Activated CD8-positive, alpha-beta T cell treated with anti-CD3 and anti-CD28 coated beads for 36 hours (primary cell): ENCODE measurements at regions not wholly inside any gene's neighbourhood (a gene's known extent, or its start where the extent isn't known, plus 50 kb on each side); places are given as distances from the start of the nearest gene placed in this dataset.
"Not testable (repeated sequence)": the region's sequence is repeated elsewhere in the genome, so short reads cannot be mapped to it uniquely, and the experiment has no call there.

Source experiments
- ATAC-seq: fragments of 200-7000 bp; cut with Tn5 transposase; one replicate; pipeline ENCODE4 v1.10.0; 2021; ENCODE audit warnings: mild to moderate bottlenecking, moderate library complexity
- CTCF ChIA-PET: fragments of 350-600 bp; sonication (Branson Sonifier 250); formaldehyde crosslinking; loops from one replicate; lab custom pipeline; 2021; ENCODE audit warnings: antibody characterized with exemption; lab: Charles Lee
- POLR2A ChIA-PET: fragments of 350-600 bp; sonication (Branson Sonifier 250); formaldehyde crosslinking; loops from one replicate; lab custom pipeline; 2021; ENCODE audit warnings: antibody characterized with exemption; lab: Charles Lee
- DNase-seq: peaks from one replicate; pipeline ENCODE4 v3.0.0-alpha.2; 2020
- H3K27ac Mint-ChIP-seq: one replicate; pipeline ENCODE4 v1.8.0; 2021; ENCODE audit warnings: mild to moderate bottlenecking, mixed read lengths
- H3K27me3 Mint-ChIP-seq: one replicate; pipeline ENCODE4 v1.8.0; 2021; ENCODE audit warnings: mixed read lengths
- H3K36me3 Mint-ChIP-seq: one replicate; pipeline ENCODE4 v1.8.0; 2021; ENCODE audit warnings: low read depth, mixed read lengths
- H3K4me1 Mint-ChIP-seq: one replicate; pipeline ENCODE4 v1.8.0; 2021; ENCODE audit warnings: low read depth, mixed read lengths
- H3K4me3 Mint-ChIP-seq: one replicate; pipeline ENCODE4 v1.8.0; 2021; ENCODE audit warnings: mild to moderate bottlenecking, moderate library complexity, mixed read lengths
- H3K9me3 Mint-ChIP-seq: one replicate; pipeline ENCODE4 v1.8.0; 2021; ENCODE audit warnings: mixed read lengths
- CTCF ChIP-seq: fragments of 200-600 bp; IDR thresholded peaks from one replicate; pipeline ENCODE4 v1.8.0; 2022; ENCODE audit warnings: antibody characterized with exemption, mild to moderate bottlenecking
- intact Hi-C: fragments of 100-400 bp; cut with micrococcal nuclease; formaldehyde crosslinking; loops from one replicate; pipeline ENCODE4 v1.10.0; 2022

GRCh38 chr12:73632191-73632590 is 905.4 kb upstream of the ATXN7L3B start:
- DNase-seq: no peak
- H3K4me3 Mint-ChIP-seq: no peak overlapping the region
- intact Hi-C loops: no loop called here
- no peak for ATAC-seq
- H3K9me3 Mint-ChIP-seq: peaks cover 9% of the 10 kb centered on the region
- CTCF ChIA-PET: no interaction called here
- no peaks in the 10 kb centered on the region for H3K4me1 Mint-ChIP-seq
- POLR2A ChIA-PET: no interaction called here
- H3K36me3 Mint-ChIP-seq: no peaks in the 10 kb centered on the region
- H3K27ac Mint-ChIP-seq: no peak overlapping the region
- no peaks in the 10 kb centered on the region for H3K27me3 Mint-ChIP-seq
- no peak for TF ChIP-seq CTCF

- ChIA-PET CTCF (no interaction called here), POLR2A (no interaction called here)
- ATAC-seq (no peak), DNase-seq (no peak)
- Mint-ChIP-seq H3K36me3 (no peaks in the 10 kb centered on the region), H3K27me3 (no peaks in the 10 kb centered on the region), H3K4me3 (no peak overlapping the region), H3K9me3 (peaks cover 9% of the 10 kb centered on the region), H3K27ac (no peak overlapping the region), H3K4me1 (no peaks in the 10 kb centered on the region)
- intact Hi-C loops: no loop called here
- TF ChIP-seq CTCF: no peak
Measured at GRCh38 chr12:73632661-73633060, 905.0 kb upstream of the ATXN7L3B start.

GRCh38 chr12:73639397-73639796 is 898.2 kb upstream of the ATXN7L3B start:
- DNase-seq, POLR2A ChIA-PET, H3K36me3 Mint-ChIP-seq, ATAC-seq, CTCF ChIA-PET, H3K27me3 Mint-ChIP-seq, H3K9me3 Mint-ChIP-seq, H3K4me3 Mint-ChIP-seq, H3K27ac Mint-ChIP-seq, intact Hi-C loops, H3K4me1 Mint-ChIP-seq: not testable (repeated sequence)

DNA sequence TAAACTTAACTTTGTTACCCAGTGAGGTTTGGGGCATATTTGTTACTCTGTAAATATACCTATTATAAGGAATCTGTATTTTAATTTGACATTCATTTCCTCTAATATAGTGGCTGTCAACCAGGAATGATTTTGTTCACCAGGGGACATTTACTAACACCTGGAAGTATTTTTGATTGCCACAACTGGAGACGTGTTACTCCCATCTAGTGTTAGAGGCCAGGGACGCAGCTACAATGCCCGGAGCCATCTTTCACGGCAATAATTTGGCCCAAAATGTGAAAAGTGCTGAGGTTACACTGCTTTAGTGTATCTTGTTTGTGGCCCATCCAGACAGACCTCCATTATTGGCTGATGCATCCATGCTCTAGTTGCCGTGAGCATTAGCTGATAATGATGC is 881.3 kb upstream of the ATXN7L3B start:
- Mint-ChIP-seq H3K9me3 (peaks cover 8% of the 10 kb centered on the region), H3K36me3 (no peaks in the 10 kb centered on the region), H3K4me3 (no peak overlapping the region), H3K4me1 (no peaks in the 10 kb centered on the region), H3K27me3 (no peaks in the 10 kb centered on the region), H3K27ac (no peak overlapping the region)
- ChIA-PET POLR2A (no interaction called here), CTCF (no interaction called here)
- intact Hi-C loops: no loop called here
- TF ChIP-seq CTCF: no peak
- DNase-seq (no peak), ATAC-seq (no peak)

DNA sequence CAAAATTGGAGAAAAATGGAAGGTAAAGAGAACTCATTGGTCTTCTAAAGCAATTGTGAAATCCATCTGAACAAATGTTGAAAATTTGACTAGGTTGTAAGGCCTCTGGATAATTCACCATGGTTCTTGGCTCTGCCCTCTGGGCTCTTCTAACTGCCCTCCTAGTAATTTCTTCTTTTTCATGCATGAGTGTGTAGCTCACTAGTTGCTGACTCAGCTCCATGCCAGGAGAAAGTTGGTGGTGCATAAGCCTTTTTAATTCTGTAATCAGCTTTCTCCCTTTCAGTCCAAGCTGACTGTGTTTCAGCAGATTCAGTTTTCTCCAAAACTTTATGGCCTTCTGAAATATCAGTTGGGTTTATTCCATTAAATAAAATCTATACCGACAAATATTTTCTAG is 877.8 kb upstream of the ATXN7L3B start:
- ChIA-PET CTCF (no interaction called here), POLR2A (no interaction called here)
- ATAC-seq: no peak
- no peaks in the 10 kb centered on the region for H3K27me3 Mint-ChIP-seq
- H3K9me3 Mint-ChIP-seq: peaks cover 1% of the 10 kb centered on the region
- no peak for TF ChIP-seq CTCF
- DNase-seq: no peak
- H3K36me3 Mint-ChIP-seq: no peaks in the 10 kb centered on the region
- H3K4me1 Mint-ChIP-seq: no peaks in the 10 kb centered on the region
- H3K4me3 Mint-ChIP-seq: no peak overlapping the region
- no peak overlapping the region for H3K27ac Mint-ChIP-seq
- intact Hi-C loops: no loop called here

- Mint-ChIP-seq H3K36me3 (no peaks in the 10 kb centered on the region), H3K4me1 (no peaks in the 10 kb centered on the region), H3K9me3 (peaks cover 4% of the 10 kb centered on the region), H3K27me3 (no peaks in the 10 kb centered on the region), H3K4me3 (no peak overlapping the region), H3K27ac (no peak overlapping the region)
- DNase-seq: no peak
- no peak for ATAC-seq
- POLR2A ChIA-PET: no interaction called here
- CTCF ChIA-PET: no interaction called here
- intact Hi-C loops: no loop called here
- no peak for TF ChIP-seq CTCF
Measured at GRCh38 chr12:73665193-73665592, 872.4 kb upstream of the ATXN7L3B start.

DNA sequence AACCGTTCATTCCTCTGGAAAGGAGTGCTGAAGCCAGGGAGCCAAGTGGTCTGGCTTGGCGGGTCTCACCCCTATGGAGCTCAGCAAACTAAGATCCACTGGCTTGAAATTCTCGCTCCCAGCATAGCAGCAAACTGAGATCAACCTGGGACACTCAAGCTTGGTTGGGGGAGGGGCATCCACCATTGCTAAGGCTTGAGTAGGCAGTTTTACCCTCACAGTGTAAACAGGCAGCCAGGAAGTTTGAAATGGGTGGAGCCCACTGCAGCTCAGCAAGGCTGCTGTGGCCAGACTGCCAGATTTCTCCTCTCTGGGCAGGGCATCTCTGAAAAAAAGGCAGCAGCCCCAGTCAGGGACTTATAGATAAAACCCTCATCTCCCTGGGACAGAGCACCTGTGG is 866.1 kb upstream of the ATXN7L3B start:
- H3K27ac Mint-ChIP-seq, H3K36me3 Mint-ChIP-seq, ATAC-seq, H3K9me3 Mint-ChIP-seq, intact Hi-C loops, H3K4me1 Mint-ChIP-seq, H3K27me3 Mint-ChIP-seq, H3K4me3 Mint-ChIP-seq, DNase-seq, POLR2A ChIA-PET, CTCF ChIA-PET: not testable (repeated sequence)
